Gastrocnemius medialis (tissue), 4 donors: ENCODE measurements at regions not wholly inside any gene's neighbourhood (a gene's known extent, or its start where the extent isn't known, plus 50 kb on each side); places are given as distances from the start of the nearest gene placed in this dataset.

Experiments
- ATAC-seq, 2 donors: fragments of 150-250 bp; one replicate each; pipeline ENCODE4 v1.9.1; 2016
- DNase-seq, 2 donors: peaks; one replicate each; pipeline ENCODE4 v3.0.0-alpha.2; 2019
- H3K27ac ChIP-seq, 4 donors: fragments of 200-600 bp; sonication (generic); 1 replicate in 1 of 4; 2 replicates in 3 of 4; pipeline ENCODE4 v1.5.1; 2016 to 2018; ENCODE audit warnings: mild to moderate bottlenecking in 2 of 4, moderate library complexity in 1 of 4
- H3K27me3 ChIP-seq, 3 donors: fragments of 200-600 bp; sonication (generic) in 2 of 3; 1 replicate in 1 of 3; 2 replicates in 2 of 3; pipeline versions ENCODE4 v1.5.1 to v1.6.0; 2016 to 2019; ENCODE audit warnings: mild to moderate bottlenecking in 1 of 3, moderate library complexity in 1 of 3
- H3K36me3 ChIP-seq, 2 donors: fragments of 200-600 bp; sonication (generic) in 1 of 2; one replicate each; pipeline ENCODE4 v1.5.1; 2017 to 2018
- H3K4me1 ChIP-seq, 2 donors: fragments of 200-600 bp; sonication (generic) in 1 of 2; one replicate each; pipeline ENCODE4 v1.5.1; 2016 to 2017; ENCODE audit warnings: mild to moderate bottlenecking in 2 of 2
- H3K4me3 ChIP-seq, 4 donors: fragments of 200-600 bp; sonication (generic) in 3 of 4; 1 replicate in 1 of 4; 2 replicates in 3 of 4; pipeline ENCODE4 v1.5.1; 2016 to 2019; ENCODE audit warnings: mild to moderate bottlenecking in 2 of 4
- H3K9me3 ChIP-seq, 3 donors: fragments of 200-600 bp; sonication (generic) in 2 of 3; 1 replicate in 1 of 3; 2 replicates in 2 of 3; pipeline ENCODE4 v1.5.1; 2016 to 2019
- CTCF ChIP-seq, 5 experiments: fragments of 450-650 bp in 3 of 5; fragments of 200-600 bp in 2 of 5; sonication (generic) in 2 of 5; IDR thresholded peaks in 4 of 5; conservative IDR thresholded peaks in 1 of 5; 1 replicate in 4 of 5; 2 replicates in 1 of 5; pipeline ENCODE4 v1.5.1; 2016 to 2019; ENCODE audit warnings: antibody characterized with exemption in 5 of 5, mild to moderate bottlenecking in 3 of 5, moderate library complexity in 3 of 5
- POLR2A ChIP-seq, 2 donors: fragments of 450-650 bp; IDR thresholded peaks; one replicate each; pipeline ENCODE4 v1.6.1; 2017; ENCODE audit warnings: antibody characterized with exemption in 2 of 2, mild to moderate bottlenecking in 2 of 2, moderate library complexity in 2 of 2
- in situ Hi-C, 4 donors: fragments of 200-750 bp; cut with MboI; loops; one replicate each; pipeline versions ENCODE4 v1.15.0 to v1.8.0; 2017; ENCODE audit warnings: low sequenced_read_pairs in 4 of 4
- intact Hi-C: fragments of 100-400 bp; cut with DNase I; formaldehyde crosslinking; loops from one replicate; pipeline ENCODE4 v1.15.1; 2023; ENCODE audit warnings: low total_unique reads

- TF ChIP-seq CTCF (IDR thresholded peaks at IDR 0.05 in 4 of 5, conservative IDR thresholded peaks at IDR 0.05 in 1 of 5) = peak in 4 of 5 experiments; percentile 25 to 77 (median 58)
- TF ChIP-seq POLR2A (IDR thresholded peaks at IDR 0.05) = no peak
- no peak for ATAC-seq
- no peaks in the 10 kb centered on the region for H3K4me1 ChIP-seq
- H3K9me3 ChIP-seq = no peaks in the 10 kb centered on the region
- in situ Hi-C loops = loop anchor here in 2 of 4 donors (10.0 to 25.0 kb wide), 3 partner anchors 298 to 501 kb away; no protein-coding TSS in a partner anchor
- H3K27ac ChIP-seq = no peak overlapping the region
- H3K27me3 ChIP-seq = peaks cover 0 to 3% (median 0%) of the 10 kb centered on the region in 3 donors
- intact Hi-C loops = no loop called here
- H3K36me3 ChIP-seq = no peaks in the 10 kb centered on the region
- no peak overlapping the region for H3K4me3 ChIP-seq
- no peak for DNase-seq
Observed at GRCh38 chr20:9912858-9913434, 74.1 kb upstream of the PAK5 start.

- Histone ChIP-seq H3K27ac (no peak overlapping the region), H3K27me3 (peaks cover 0 to 3% (median 0%) of the 10 kb centered on the region in 3 donors), H3K4me1 (no peaks in the 10 kb centered on the region), H3K36me3 (no peaks in the 10 kb centered on the region), H3K4me3 (no peak overlapping the region), H3K9me3 (no peaks in the 10 kb centered on the region)
- ATAC-seq (no peak), DNase-seq (no peak)
- in situ Hi-C loops (loop anchor here in 2 of 4 donors (10.0 to 25.0 kb wide), 3 partner anchors 297 to 500 kb away; no protein-coding TSS in a partner anchor), intact Hi-C loops (no loop called here)
- TF ChIP-seq POLR2A (IDR thresholded peaks at IDR 0.05) (no peak), CTCF (IDR thresholded peaks at IDR 0.05 in 4 of 5, conservative IDR thresholded peaks at IDR 0.05 in 1 of 5) (no peak)
Observed at GRCh38 chr20:9912290-9912689, 73.4 kb upstream of the PAK5 start.

GRCh38 chr20:9911519-9911918 lies 72.6 kb upstream of the PAK5 start:
- Histone ChIP-seq H3K4me3 (no peak overlapping the region), H3K9me3 (no peaks in the 10 kb centered on the region), H3K4me1 (no peaks in the 10 kb centered on the region), H3K27me3 (peaks cover 0 to 3% (median 0%) of the 10 kb centered on the region in 3 donors), H3K27ac (no peak overlapping the region), H3K36me3 (no peaks in the 10 kb centered on the region)
- in situ Hi-C loops = loop anchor here in 2 of 4 donors (10.0 to 25.0 kb wide), 3 partner anchors 297 to 499 kb away; no protein-coding TSS in a partner anchor
- DNase-seq (no peak), ATAC-seq (no peak)
- intact Hi-C loops = no loop called here
- TF ChIP-seq POLR2A (IDR thresholded peaks at IDR 0.05) (no peak), CTCF (IDR thresholded peaks at IDR 0.05 in 4 of 5, conservative IDR thresholded peaks at IDR 0.05 in 1 of 5) (no peak)

- Histone ChIP-seq H3K9me3 (no peaks in the 10 kb centered on the region), H3K36me3 (no peaks in the 10 kb centered on the region), H3K27me3 (peaks cover 0 to 3% (median 0%) of the 10 kb centered on the region in 3 donors), H3K27ac (no peak overlapping the region), H3K4me3 (no peak overlapping the region), H3K4me1 (no peaks in the 10 kb centered on the region)
- intact Hi-C loops = no loop called here
- no peak for DNase-seq
- ATAC-seq = no peak
- in situ Hi-C loops = loop anchor here in 1 of 4 donors (25.0 kb wide), 2 partner anchors 297 to 497 kb away; no protein-coding TSS in a partner anchor
- TF ChIP-seq POLR2A (IDR thresholded peaks at IDR 0.05) (no peak), CTCF (IDR thresholded peaks at IDR 0.05 in 4 of 5, conservative IDR thresholded peaks at IDR 0.05 in 1 of 5) (no peak)
Observed at GRCh38 chr20:9909167-9909566, 70.3 kb upstream of the PAK5 start.
